Upper lobe of right lung (tissue), 1 donor: ENCODE measurements at regions not wholly inside any gene's neighbourhood (a gene's known extent, or its start where the extent isn't known, plus 50 kb on each side); places are given as distances from the start of the nearest gene placed in this dataset.

Source experiments
- ATAC-seq: fragments of 200-7000 bp; cut with Tn5 transposase; one replicate; pipeline ENCODE4 v1.9.1; 2020; ENCODE audit warnings: mild to moderate bottlenecking, moderate library complexity
- DNase-seq: peaks from one replicate; pipeline ENCODE4 v3.0.0-alpha.2; 2020
- H3K27ac ChIP-seq: fragments of 200-600 bp; one replicate; pipeline ENCODE4 v1.8.0; 2022
- H3K27me3 ChIP-seq: fragments of 200-600 bp; one replicate; pipeline ENCODE4 v1.8.0; 2022; ENCODE audit warnings: mild to moderate bottlenecking
- H3K36me3 ChIP-seq: fragments of 200-600 bp; one replicate; pipeline ENCODE4 v1.8.0; 2022
- H3K4me1 ChIP-seq: fragments of 200-600 bp; one replicate; pipeline ENCODE4 v1.8.0; 2022
- H3K4me3 ChIP-seq: fragments of 200-600 bp; one replicate; pipeline ENCODE4 v1.8.0; 2022; ENCODE audit warnings: mild to moderate bottlenecking
- H3K9me3 ChIP-seq: fragments of 200-600 bp; one replicate; pipeline ENCODE4 v1.8.0; 2022
- CTCF ChIP-seq: fragments of 200-600 bp; IDR thresholded peaks from one replicate; pipeline ENCODE4 v1.8.0; 2022; ENCODE audit warnings: antibody characterized with exemption
- intact Hi-C: fragments of 100-400 bp; cut with DNase I; formaldehyde crosslinking; loops from one replicate; pipeline ENCODE4 v1.11.0; 2022
- donor health status: DM: no; HTN: yes; CAD: no; lungs with severe emphysema.

GRCh38 chr14:34009956-34010355, 59.1 kb upstream of the EGLN3 start:
- intact Hi-C loops = no loop called here

GRCh38 chr14:34007902-34008301, 57.0 kb upstream of the EGLN3 start:
- ATAC-seq = peak; percentile 16
- no peaks in the 10 kb centered on the region for H3K9me3 ChIP-seq
- no peaks in the 10 kb centered on the region for H3K4me1 ChIP-seq
- no peaks in the 10 kb centered on the region for H3K27me3 ChIP-seq
- intact Hi-C loops = no loop called here
- H3K27ac ChIP-seq = no peak overlapping the region
- TF ChIP-seq CTCF = no peak
- no peak for DNase-seq
- H3K36me3 ChIP-seq = no peaks in the 10 kb centered on the region
- no peak overlapping the region for H3K4me3 ChIP-seq

More at GRCh38 chr14:34009956-34010355, 59.1 kb upstream of the EGLN3 start:
- Histone ChIP-seq H3K9me3 (no peaks in the 10 kb centered on the region), H3K27ac (no peak overlapping the region), H3K4me3 (no peak overlapping the region), H3K4me1 (no peaks in the 10 kb centered on the region), H3K36me3 (no peaks in the 10 kb centered on the region), H3K27me3 (no peaks in the 10 kb centered on the region)
- no peak for DNase-seq
- no peak for ATAC-seq
- no peak for TF ChIP-seq CTCF

GRCh38 chr14:34005901-34006300, 55.0 kb upstream of the EGLN3 start:
- Histone ChIP-seq H3K9me3 (no peaks in the 10 kb centered on the region), H3K4me3 (no peak overlapping the region), H3K4me1 (no peaks in the 10 kb centered on the region), H3K27me3 (no peaks in the 10 kb centered on the region), H3K36me3 (no peaks in the 10 kb centered on the region), H3K27ac (no peak overlapping the region)
- DNase-seq = no peak
- TF ChIP-seq CTCF = no peak
- intact Hi-C loops = no loop called here
- ATAC-seq = no peak

- no peak overlapping the region for H3K27ac ChIP-seq
- TF ChIP-seq CTCF = no peak
- H3K36me3 ChIP-seq = no peaks in the 10 kb centered on the region
- DNase-seq (no peak), ATAC-seq (no peak)
- no peaks in the 10 kb centered on the region for H3K4me1 ChIP-seq
- no peaks in the 10 kb centered on the region for H3K27me3 ChIP-seq
- no peak overlapping the region for H3K4me3 ChIP-seq
- intact Hi-C loops = no loop called here
- H3K9me3 ChIP-seq = no peaks in the 10 kb centered on the region
These were observed 54.0 kb upstream of the EGLN3 start for GRCh38 chr14:34004881-34005280.

GRCh38 chr14:34003691-34004090, 52.8 kb upstream of the EGLN3 start:
- Histone ChIP-seq H3K36me3 (no peaks in the 10 kb centered on the region), H3K27me3 (no peaks in the 10 kb centered on the region), H3K9me3 (no peaks in the 10 kb centered on the region), H3K4me1 (no peaks in the 10 kb centered on the region), H3K27ac (no peak overlapping the region), H3K4me3 (no peak overlapping the region)
- DNase-seq = no peak
- TF ChIP-seq CTCF = no peak
- ATAC-seq = no peak
- intact Hi-C loops = no loop called here

- Histone ChIP-seq H3K4me1 (no peaks in the 10 kb centered on the region), H3K36me3 (no peaks in the 10 kb centered on the region), H3K4me3 (no peak overlapping the region), H3K9me3 (no peaks in the 10 kb centered on the region), H3K27ac (no peak overlapping the region), H3K27me3 (no peaks in the 10 kb centered on the region)
- no peak for ATAC-seq
- no peak for TF ChIP-seq CTCF
- intact Hi-C loops = no loop called here
- no peak for DNase-seq
These were observed 52.3 kb upstream of the EGLN3 start for GRCh38 chr14:34003082-34003668.
